Epithelial cell of proximal tubule (primary cell): ENCODE measurements at regions not wholly inside any gene's neighbourhood (a gene's known extent, or its start where the extent isn't known, plus 50 kb on each side); places are given as distances from the start of the nearest gene placed in this dataset.

ENCODE experiments used
- DNase-seq: peaks from one replicate; pipeline ENCODE4 v3.0.0-alpha.2; 2011; ENCODE audit warnings: low read depth
- H3K4me3 ChIP-seq: 2 replicates; pipeline ENCODE4 v1.5.1; 2011; ENCODE audit warnings: low read depth, mild to moderate bottlenecking, low read length
- TF ChIP-seq, protein P1 (sequence below): conservative IDR thresholded peaks from 2 replicates; pipeline ENCODE4 v1.5.1; 2012; ENCODE audit warnings: low read depth, mild to moderate bottlenecking, low read length

DNA sequence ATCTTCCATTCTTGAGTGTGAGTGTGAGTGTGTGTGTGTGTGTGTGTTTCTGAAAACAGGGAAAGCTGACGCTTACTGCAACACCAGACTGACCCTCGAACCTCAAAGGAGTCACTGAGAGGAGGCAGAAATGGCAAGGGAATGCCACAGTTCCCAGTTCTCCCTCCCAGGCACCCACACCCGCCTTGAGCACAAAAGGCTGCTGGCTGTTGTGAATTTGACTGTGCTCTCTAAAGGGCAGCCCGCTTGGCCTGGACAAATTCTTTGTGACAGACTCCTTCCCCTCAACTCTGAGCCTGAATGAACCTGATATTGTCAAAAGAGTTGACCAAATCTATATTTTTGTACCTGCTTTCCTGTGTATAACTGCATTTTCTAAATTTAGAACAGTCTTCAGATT, 245.7 kb upstream of the IRX2 start:
- TF ChIP-seq, protein P1, sequence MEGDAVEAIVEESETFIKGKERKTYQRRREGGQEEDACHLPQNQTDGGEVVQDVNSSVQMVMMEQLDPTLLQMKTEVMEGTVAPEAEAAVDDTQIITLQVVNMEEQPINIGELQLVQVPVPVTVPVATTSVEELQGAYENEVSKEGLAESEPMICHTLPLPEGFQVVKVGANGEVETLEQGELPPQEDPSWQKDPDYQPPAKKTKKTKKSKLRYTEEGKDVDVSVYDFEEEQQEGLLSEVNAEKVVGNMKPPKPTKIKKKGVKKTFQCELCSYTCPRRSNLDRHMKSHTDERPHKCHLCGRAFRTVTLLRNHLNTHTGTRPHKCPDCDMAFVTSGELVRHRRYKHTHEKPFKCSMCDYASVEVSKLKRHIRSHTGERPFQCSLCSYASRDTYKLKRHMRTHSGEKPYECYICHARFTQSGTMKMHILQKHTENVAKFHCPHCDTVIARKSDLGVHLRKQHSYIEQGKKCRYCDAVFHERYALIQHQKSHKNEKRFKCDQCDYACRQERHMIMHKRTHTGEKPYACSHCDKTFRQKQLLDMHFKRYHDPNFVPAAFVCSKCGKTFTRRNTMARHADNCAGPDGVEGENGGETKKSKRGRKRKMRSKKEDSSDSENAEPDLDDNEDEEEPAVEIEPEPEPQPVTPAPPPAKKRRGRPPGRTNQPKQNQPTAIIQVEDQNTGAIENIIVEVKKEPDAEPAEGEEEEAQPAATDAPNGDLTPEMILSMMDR = no peak
- H3K4me3 ChIP-seq = no peak overlapping the region
- DNase-seq = no peak

DNA sequence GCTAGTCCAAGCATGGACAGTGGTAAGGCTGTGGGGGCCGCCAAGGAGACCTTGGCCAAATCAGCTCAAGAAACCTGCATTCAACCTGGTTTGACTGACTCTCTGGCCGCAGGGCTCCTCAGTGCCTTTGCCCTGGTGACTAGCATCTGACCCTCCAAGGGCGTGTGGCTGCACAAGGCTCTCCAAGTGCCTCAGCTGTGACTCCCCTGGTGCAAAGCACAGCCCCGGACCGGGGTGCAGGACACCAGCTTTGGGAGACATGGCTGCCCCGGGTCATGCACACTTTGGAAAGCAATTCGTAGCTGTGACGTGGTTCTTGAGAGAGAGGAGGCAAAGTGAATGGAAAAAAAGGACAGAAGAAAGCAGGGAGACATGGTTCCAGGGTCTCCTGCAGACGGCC, 245.2 kb upstream of the IRX2 start:
- DNase-seq = no peak
- no peak overlapping the region for H3K4me3 ChIP-seq
- TF ChIP-seq, protein P1 = no peak

DNA sequence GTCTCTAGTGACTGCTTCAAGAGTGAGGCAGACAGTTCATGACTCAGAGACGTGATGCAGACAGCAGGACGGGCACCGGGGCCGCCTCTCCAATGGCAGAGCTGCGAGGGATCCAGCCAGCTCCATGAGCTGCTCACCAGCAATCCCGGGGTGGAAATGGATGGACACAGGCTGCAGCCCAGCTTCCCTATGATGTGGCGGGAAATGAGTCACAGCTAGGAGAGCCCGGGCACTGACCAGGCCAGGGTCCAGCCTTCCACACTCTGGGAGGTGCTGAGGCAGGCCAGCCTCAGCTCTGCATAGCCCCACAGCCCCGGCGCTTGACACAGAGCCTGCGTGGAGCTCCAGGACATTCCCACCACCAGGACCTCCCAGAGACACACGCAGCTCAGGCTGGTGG, 244.8 kb upstream of the IRX2 start:
- DNase-seq = no peak

DNA sequence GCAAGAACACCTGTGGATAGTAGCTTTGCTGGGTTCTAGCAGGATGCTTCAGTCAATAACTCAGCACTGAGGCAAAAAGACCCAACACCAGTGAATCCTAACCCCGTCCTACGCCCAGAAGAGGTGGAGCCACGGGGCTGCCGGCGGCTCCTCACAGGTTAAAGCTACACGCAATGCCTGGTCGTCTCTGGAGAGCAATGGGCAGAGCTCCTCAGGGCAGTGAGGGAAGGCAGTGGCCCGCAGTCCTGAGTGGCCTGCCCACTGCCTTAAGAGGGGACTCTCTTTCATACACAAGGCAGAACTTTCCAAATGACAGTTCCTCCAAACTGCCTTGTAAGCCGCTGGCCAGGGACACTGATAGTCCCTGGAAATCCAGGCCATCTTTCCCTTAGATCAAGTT, 244.2 kb upstream of the IRX2 start:
- H3K4me3 ChIP-seq = no peak overlapping the region
- TF ChIP-seq, protein P1 = no peak
- no peak for DNase-seq

More for the DNA sequence above, 244.8 kb upstream of the IRX2 start:
- TF ChIP-seq, protein P1 = no peak
- no peak overlapping the region for H3K4me3 ChIP-seq

DNA sequence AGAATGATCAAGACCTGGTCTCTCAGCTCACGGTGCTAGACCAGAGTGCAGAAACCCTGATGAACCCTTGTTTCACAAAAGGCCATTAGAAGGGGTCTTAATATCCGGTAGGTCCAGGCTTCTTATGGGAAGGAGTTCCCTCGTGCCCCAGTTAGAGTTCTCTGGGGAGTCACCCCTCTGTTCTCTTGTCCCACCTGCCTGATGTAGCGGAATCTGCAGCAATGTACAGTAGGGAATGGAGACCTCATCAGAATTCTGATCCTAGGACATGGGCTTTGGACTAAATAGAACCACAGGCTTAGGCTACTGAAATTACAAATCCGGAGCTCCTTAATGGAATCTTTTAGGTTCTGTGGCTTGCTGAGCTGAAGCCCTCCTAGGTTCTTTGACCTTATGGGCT, 243.6 kb upstream of the IRX2 start:
- H3K4me3 ChIP-seq = no peak overlapping the region
- no peak for DNase-seq
- TF ChIP-seq, protein P1 = no peak

DNA sequence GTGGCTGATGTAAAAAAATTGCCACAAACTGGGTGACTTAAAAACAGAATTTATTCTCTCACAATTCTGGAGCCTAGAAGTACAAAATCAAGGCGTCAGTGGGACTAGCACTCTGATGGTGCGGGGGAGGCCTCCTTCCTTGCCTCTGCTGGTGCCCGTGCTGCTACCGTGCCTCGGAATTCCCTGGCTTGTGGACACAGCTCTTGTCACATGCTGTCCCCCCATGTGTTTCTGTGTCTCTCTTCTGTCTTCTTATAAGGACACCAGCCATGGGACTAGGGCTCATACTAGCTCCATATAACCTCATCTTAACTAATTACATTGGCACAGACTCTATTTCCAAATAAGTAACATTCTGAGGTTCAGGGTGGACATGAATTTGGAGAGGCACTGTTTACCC, 242.3 kb upstream of the IRX2 start:
- no peak overlapping the region for H3K4me3 ChIP-seq
- TF ChIP-seq, protein P1 = no peak
- DNase-seq = no peak

DNA sequence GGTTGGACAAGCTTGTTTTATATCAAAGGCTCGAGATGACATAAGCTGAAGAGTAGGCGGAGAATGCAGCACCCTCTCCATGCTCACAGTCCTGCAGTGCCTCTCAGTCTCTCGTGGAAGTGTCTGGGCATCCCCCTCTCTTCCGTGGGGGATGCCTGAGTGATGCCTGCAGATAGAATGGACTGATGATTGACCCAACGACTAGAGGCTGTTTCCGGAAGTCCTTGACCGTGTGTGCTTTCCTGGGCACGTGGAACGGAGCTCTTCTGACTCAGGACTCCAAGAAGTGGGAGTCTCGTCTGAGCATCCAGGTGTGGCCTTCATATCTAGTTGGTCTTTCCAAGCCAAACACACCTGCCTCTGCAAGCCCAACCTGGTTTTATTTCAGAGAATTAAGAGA, 241.8 kb upstream of the IRX2 start:
- DNase-seq = no peak
- TF ChIP-seq, protein P1 = no peak
- no peak overlapping the region for H3K4me3 ChIP-seq
